Neural progenitor cell (in vitro differentiated cells): ENCODE measurements at regions not wholly inside any gene's neighbourhood (a gene's known extent, or its start where the extent isn't known, plus 50 kb on each side); places are given as distances from the start of the nearest gene placed in this dataset.

ENCODE experiments used
- DNase-seq: peaks from one replicate; pipeline ENCODE4 v3.0.0-alpha.2; 2016; ENCODE audit warnings: low spot score
- H2AFZ ChIP-seq: fragments of 200-600 bp; sonication (generic); replicated peaks from 2 replicates; pipeline ENCODE4 v1.6.1; 2016; ENCODE audit warnings: antibody characterized with exemption
- H3F3A ChIP-seq: fragments of 200-600 bp; sonication (generic); 2 replicates; pipeline ENCODE4 v1.6.1; 2016; ENCODE audit warnings: antibody characterized with exemption, low read depth
- H3K27ac ChIP-seq: fragments of 200-600 bp; sonication (generic); 2 replicates; pipeline ENCODE4 v1.5.1; 2016; ENCODE audit warnings: mild to moderate bottlenecking
- H3K27me3 ChIP-seq: fragments of 200-600 bp; sonication (generic); 2 replicates; pipeline ENCODE4 v1.6.1; 2016; ENCODE audit warnings: mild to moderate bottlenecking, moderate library complexity
- H3K36me3 ChIP-seq: fragments of 200-600 bp; sonication (generic); 2 replicates; pipeline ENCODE4 v1.5.1; 2016
- H3K4me1 ChIP-seq: fragments of 200-600 bp; sonication (generic); 2 replicates; pipeline ENCODE4 v1.6.1; 2016; ENCODE audit warnings: mixed run types
- H3K4me2 ChIP-seq: fragments of 200-600 bp; sonication (generic); 2 replicates; pipeline ENCODE4 v1.6.1; 2016
- H3K4me3 ChIP-seq: fragments of 200-600 bp; sonication (generic); 2 replicates; pipeline ENCODE4 v1.5.1; 2016
- H3K79me2 ChIP-seq: fragments of 200-600 bp; sonication (generic); 2 replicates; pipeline ENCODE4 v1.6.1; 2016; ENCODE audit warnings: low read depth
- H3K9ac ChIP-seq: fragments of 200-600 bp; sonication (generic); 2 replicates; pipeline ENCODE4 v1.6.1; 2016
- H3K9me3 ChIP-seq: fragments of 200-600 bp; sonication (generic); 2 replicates; pipeline ENCODE4 v1.5.1; 2016; ENCODE audit warnings: low read depth
- H4K20me1 ChIP-seq: fragments of 200-600 bp; sonication (generic); 2 replicates; pipeline ENCODE4 v1.6.1; 2016; ENCODE audit warnings: low read depth
- H3K27ac Mint-ChIP-seq: 3 replicates; pipeline ENCODE4 v1.8.0; 2021; ENCODE audit warnings: mixed read lengths
- H3K27me3 Mint-ChIP-seq: 2 replicates; pipeline ENCODE4 v1.8.0; 2022; ENCODE audit warnings: low read depth, mild to moderate bottlenecking, inconsistent platforms, moderate library complexity, mixed read lengths; ENCODE audit not compliant: insufficient read depth
- H3K36me3 Mint-ChIP-seq: 3 replicates; pipeline ENCODE4 v1.8.0; 2021; ENCODE audit warnings: mixed read lengths
- H3K4me1 Mint-ChIP-seq: 3 replicates; pipeline ENCODE4 v1.8.0; 2021; ENCODE audit warnings: mixed read lengths
- H3K4me3 Mint-ChIP-seq: 3 replicates; pipeline ENCODE4 v1.8.0; 2021; ENCODE audit warnings: mild to moderate bottlenecking, moderate library complexity, mixed read lengths
- H3K9me3 Mint-ChIP-seq: 3 replicates; pipeline ENCODE4 v1.8.0; 2020; ENCODE audit warnings: mixed read lengths
- CTCF ChIP-seq: fragments of 200-600 bp; sonication (generic); IDR thresholded peaks from 2 replicates; pipeline ENCODE4 v1.5.1; 2017; ENCODE audit warnings: antibody characterized with exemption, mild to moderate bottlenecking
- EZH2 ChIP-seq: fragments of 200-600 bp; sonication (generic); IDR thresholded peaks from 2 replicates; pipeline ENCODE4 v1.6.1; 2017; ENCODE audit warnings: antibody characterized with exemption, mild to moderate bottlenecking, moderate library complexity
- EZH2phosphoT487 ChIP-seq: fragments of 200-600 bp; sonication (generic); IDR thresholded peaks from 2 replicates; pipeline ENCODE4 v1.6.1; 2017; ENCODE audit warnings: antibody characterized with exemption

GRCh38 chr15:96390986-96391385 is 60.5 kb downstream of the NR2F2 start:
- H4K20me1 ChIP-seq = no peaks in the 10 kb centered on the region
- no peak overlapping the region for H3K9ac ChIP-seq
- H3K36me3 ChIP-seq = no peaks in the 10 kb centered on the region
- peaks cover 15% of the 10 kb centered on the region for H3K27me3 ChIP-seq
- peaks cover 4% of the 10 kb centered on the region for H3K27me3 Mint-ChIP-seq
- H3K9me3 Mint-ChIP-seq = no peaks in the 10 kb centered on the region
- no peak overlapping the region for H3K4me3 Mint-ChIP-seq
- peaks cover 2% of the 10 kb centered on the region for H3K36me3 Mint-ChIP-seq
- no peaks in the 10 kb centered on the region for H3F3A ChIP-seq
- no peak overlapping the region for H3K4me3 ChIP-seq
- no peaks in the 10 kb centered on the region for H3K79me2 ChIP-seq
- H3K9me3 ChIP-seq = no peaks in the 10 kb centered on the region
- H3K4me1 Mint-ChIP-seq = peaks cover 25% of the 10 kb centered on the region
- TF ChIP-seq EZH2phosphoT487 (no peak), EZH2 (no peak), CTCF (no peak)
- no peak overlapping the region for H2AFZ ChIP-seq
- DNase-seq = no peak
- H3K27ac ChIP-seq = no peak overlapping the region
- H3K27ac Mint-ChIP-seq = no peak overlapping the region
- peaks cover 28% of the 10 kb centered on the region for H3K4me1 ChIP-seq
- no peak overlapping the region for H3K4me2 ChIP-seq

GRCh38 chr15:96392380-96393208 is 62.1 kb downstream of the NR2F2 start:
- Histone ChIP-seq H3K27ac (no peak overlapping the region), H3K27me3 (peaks cover 27% of the 10 kb centered on the region), H3K9ac (no peak overlapping the region), H3K9me3 (no peaks in the 10 kb centered on the region), H3K4me2 (peak overlapping the region; percentile 38), H3K79me2 (no peaks in the 10 kb centered on the region), H3K4me3 (no peak overlapping the region), H2AFZ (no peak overlapping the region), H3K36me3 (no peaks in the 10 kb centered on the region), H3K4me1 (peaks cover 28% of the 10 kb centered on the region), H4K20me1 (no peaks in the 10 kb centered on the region), H3F3A (no peaks in the 10 kb centered on the region)
- no peaks in the 10 kb centered on the region for H3K9me3 Mint-ChIP-seq
- no peaks in the 10 kb centered on the region for H3K36me3 Mint-ChIP-seq
- peaks cover 4% of the 10 kb centered on the region for H3K27me3 Mint-ChIP-seq
- no peak for TF ChIP-seq EZH2phosphoT487
- no peak for TF ChIP-seq CTCF
- no peak for TF ChIP-seq EZH2
- peak overlapping the region; percentile 31 for H3K27ac Mint-ChIP-seq
- H3K4me1 Mint-ChIP-seq = peaks cover 25% of the 10 kb centered on the region
- no peak overlapping the region for H3K4me3 Mint-ChIP-seq
- DNase-seq = peak; percentile 61

- Mint-ChIP-seq H3K36me3 (no peaks in the 10 kb centered on the region), H3K27me3 (peaks cover 5% of the 10 kb centered on the region), H3K27ac (no peak overlapping the region), H3K4me1 (peaks cover 25% of the 10 kb centered on the region), H3K9me3 (no peaks in the 10 kb centered on the region), H3K4me3 (no peak overlapping the region)
- peak overlapping the region; percentile 38 for H3K4me2 ChIP-seq
- TF ChIP-seq EZH2 (no peak), CTCF (no peak), EZH2phosphoT487 (no peak)
- DNase-seq = no peak
- H3K9me3 ChIP-seq = no peaks in the 10 kb centered on the region
- H3K4me1 ChIP-seq = peaks cover 28% of the 10 kb centered on the region
- no peak overlapping the region for H3K4me3 ChIP-seq
- no peak overlapping the region for H3K27ac ChIP-seq
- H3K27me3 ChIP-seq = peaks cover 33% of the 10 kb centered on the region
- no peaks in the 10 kb centered on the region for H3K79me2 ChIP-seq
- no peaks in the 10 kb centered on the region for H4K20me1 ChIP-seq
- H3F3A ChIP-seq = no peaks in the 10 kb centered on the region
- H3K36me3 ChIP-seq = no peaks in the 10 kb centered on the region
- no peak overlapping the region for H2AFZ ChIP-seq
- H3K9ac ChIP-seq = no peak overlapping the region
These were observed 62.7 kb downstream of the NR2F2 start for GRCh38 chr15:96393209-96393513.
